ENCODE measurements at regions not wholly inside any gene's neighbourhood (a gene's known extent, or its start where the extent isn't known, plus 50 kb on each side); places are given as distances from the start of the nearest gene placed in this dataset.

DNA sequence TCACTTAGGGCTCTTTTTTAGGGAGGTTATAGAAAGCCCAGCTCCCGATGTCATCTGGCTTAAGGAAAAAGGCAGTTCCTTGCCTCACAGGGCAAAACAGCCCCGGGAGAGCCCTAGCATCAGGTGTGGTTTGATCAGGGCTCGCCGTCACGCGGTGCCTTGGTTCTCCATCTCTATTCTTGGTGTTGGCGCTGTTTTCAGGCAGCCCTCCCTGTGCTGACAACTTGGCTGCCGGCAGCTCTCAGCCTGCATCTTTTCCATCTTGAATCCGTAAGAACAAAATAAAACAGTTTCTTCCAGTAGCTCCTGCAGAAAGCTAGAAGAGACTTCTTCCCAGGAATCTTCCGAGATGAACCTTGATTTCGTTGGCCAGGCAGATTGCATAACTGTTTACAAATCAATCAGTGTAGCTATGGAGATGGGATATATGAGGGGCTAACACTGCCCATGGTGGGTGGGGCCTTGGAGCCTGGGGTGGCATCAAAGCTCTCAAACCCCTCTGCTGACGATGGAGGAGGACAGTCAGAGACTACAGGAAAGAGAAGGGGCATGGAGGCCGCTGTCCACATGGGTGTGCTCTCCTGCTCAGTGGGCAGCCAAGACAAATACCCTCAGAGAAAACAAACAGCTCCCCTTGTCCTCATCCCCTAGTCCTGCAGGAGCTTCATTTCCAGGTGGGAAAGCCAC, 370.7 kb upstream of the C1orf174 start:
- DNase-seq (ENCODE audit: low read depth in 2 of 2): no peak

DNA sequence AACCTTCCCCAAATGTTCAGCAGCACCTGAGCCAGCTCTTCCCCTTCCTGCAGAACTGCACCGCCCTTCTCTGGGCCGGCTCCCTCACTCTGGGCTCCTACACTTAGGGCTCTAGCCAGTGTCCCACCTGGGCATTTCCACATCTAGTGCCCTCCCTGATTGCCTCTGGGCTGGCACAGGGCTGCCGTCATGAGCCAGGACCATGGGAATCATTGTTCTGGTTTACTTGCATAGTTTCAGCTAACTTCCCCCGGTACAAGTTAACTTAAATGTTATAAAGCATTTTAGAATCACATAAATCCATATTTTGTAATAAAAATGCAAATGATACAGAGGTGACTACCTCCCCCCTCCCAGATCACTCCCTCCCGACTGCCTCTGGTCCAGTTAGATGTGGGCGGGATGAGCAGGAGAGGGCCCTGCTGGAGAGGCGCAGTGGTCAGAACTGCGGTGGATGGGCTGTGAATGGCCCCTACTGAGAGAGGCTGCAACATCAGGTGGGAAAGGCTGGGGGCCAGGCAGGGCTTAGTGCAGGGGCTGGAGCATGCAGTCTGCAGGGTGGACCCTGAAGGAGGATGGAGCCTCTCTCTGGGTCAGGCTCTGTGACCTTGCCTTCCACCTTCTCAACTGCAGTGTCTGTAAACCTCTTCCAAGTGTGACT, 371.4 kb upstream of the C1orf174 start:
- no peak for DNase-seq (ENCODE audit: low read depth in 2 of 2)

GRCh38 chr1:4272568-4272967, 372.5 kb upstream of the C1orf174 start:
- no peak for DNase-seq (ENCODE audit: low read depth in 2 of 2)

GRCh38 chr1:4273243-4273642, 373.2 kb upstream of the C1orf174 start:
- no peak for DNase-seq (ENCODE audit: low read depth in 2 of 2)

DNA sequence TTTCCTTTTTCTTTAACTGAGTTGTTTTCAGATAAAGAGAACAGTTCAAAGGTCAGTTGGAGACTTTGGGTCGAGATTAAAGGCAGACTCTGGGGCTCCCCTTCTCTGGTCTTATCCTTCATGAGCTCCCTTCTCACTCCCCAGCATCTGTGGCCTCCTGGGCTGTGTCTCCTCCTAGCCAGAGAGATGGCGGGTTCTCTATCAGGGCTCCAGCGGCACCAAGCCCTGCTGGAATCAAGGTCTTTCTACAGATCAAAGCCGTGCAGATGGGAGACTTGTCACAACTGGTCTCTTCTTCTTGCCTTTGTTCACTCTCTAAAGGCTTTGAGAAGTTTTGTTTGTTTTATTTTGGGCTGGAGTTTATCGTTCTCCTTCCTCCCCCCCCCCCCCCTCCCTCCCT, 373.7 kb upstream of the C1orf174 start:
- no peak for DNase-seq (ENCODE audit: low read depth in 2 of 2)

DNA sequence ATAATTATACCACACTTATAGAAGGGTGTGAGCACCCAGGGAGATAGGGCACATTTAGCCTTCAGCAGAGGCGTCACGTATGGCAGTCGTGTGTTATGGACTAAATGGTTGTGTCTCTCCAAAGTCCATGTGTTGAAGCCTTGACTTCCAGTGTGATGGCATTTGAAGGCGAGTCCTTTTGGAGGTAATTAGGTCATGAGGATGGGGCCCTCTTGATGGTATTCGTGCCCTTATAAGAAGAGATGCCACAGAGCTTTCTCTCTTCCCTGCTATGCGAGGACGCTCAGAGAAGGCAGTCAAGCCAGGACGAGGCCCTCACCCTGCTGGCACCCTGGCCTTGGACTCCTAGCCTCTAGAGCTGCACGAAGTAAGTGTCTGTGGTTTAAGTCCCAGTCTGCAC, 375.0 kb upstream of the C1orf174 start:
- DNase-seq (ENCODE audit: low read depth in 2 of 2): no peak

DNA sequence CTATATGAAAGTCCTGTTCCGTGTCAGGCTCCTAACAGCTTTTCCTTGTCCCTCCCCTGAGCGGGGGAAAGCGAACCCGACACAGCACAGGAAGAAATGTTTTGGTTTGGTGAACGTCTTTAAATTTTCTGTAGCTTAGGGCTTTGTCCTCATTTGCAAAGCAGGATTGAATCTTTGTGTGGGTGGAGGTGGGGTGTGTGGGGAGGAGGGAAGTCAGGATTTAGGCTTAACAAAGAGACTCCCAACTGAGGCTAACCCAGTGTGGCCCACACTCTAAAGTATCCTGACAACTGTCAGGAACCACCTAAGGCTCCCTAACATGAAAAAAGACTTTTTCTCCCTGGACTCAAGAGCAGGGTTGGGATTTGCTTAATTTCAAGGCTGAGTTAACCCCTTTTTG, 376.2 kb upstream of the C1orf174 start:
- no peak for DNase-seq (ENCODE audit: low read depth in 2 of 2)

- DNase-seq (ENCODE audit: low read depth in 2 of 2): no peak
Measured at GRCh38 chr1:4277598-4277997, 376.8 kb upstream of the AJAP1 start.

GRCh38 chr1:4284976-4285375, 369.4 kb upstream of the AJAP1 start:
- no peak for DNase-seq (ENCODE audit: low read depth in 2 of 2)

GRCh38 chr1:4292861-4293260, 361.5 kb upstream of the AJAP1 start:
- DNase-seq (ENCODE audit: low read depth in 2 of 2): no peak

- DNase-seq (ENCODE audit: low read depth in 2 of 2): no peak
Measured at GRCh38 chr1:4298361-4299083, 355.9 kb upstream of the AJAP1 start.

DNA sequence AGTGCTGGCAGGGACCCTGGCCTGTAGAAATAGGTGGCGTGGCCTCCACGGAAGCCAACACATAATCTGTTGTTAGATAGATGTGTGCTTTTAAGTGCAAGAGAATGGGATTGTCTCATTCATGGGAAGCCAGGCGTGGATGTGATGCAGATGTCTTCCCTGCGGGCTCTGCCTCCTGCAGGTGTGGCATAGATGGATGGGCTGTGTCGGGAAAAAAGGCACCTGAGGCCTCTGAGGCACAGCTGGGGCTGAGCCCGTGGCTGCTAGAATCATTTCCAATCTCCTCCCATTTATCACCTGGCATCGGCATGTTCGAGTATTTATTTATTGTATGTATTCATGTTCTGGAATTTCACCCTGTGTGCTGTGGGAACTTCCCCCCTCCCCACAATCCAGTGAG, 353.4 kb upstream of the AJAP1 start:
- DNase-seq (ENCODE audit: low read depth in 2 of 2): no peak

DNA sequence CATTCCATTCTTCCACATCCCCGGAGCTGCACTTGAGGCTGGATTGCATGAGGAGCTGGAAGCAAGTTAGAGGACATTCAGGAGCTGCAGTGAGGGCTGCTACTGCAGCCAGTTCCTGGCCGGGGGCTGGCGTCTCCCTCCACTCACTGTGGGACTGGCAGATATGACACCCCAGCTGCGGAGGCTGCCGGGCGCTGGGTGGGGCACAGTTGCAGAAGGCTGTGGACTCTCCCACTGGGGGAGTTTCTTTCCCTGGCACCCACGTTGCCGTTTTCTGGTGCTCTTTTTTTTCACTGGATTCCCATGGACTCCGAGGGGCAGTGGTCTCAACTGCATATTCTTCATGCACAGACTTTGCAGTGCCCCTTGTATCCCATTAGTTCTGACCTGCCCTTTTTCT, 351.1 kb upstream of the AJAP1 start:
- DNase-seq (ENCODE audit: low read depth in 2 of 2): no peak

DNA sequence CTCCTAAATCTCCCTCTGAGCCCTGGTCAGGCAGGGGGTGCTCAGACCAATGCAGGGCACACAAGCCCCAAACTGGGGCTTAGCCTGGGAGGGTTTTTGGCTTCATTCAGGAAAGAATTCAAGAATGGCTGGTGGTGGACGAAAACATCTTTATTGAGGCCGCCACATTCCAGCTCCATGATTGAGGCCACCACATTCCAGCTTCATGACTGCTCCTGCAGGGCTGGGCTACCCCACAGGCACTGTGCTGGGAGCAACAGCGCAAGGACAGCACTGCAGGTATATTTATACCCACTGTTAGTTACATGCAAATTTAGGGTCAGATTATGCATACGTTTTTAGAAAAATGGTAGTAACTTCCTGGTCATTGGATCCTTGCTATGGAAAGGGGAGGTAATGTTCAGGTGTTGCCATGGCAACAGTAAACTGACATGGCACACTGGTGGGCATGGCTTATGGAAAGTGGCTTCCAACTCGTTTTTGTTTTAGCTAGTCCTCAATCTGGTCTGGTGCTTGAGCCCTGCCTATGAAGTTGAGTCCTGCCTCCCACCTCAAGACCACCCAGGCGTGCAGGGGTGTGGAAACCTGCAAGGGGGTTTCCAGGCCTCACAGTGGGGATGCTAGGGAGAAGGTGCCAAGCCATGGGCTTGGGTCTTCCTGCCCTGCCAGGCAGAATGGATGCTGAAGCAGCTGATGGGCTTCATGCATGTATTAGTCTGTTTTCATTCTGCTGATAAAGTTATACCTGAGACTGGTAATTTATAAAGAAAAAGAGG, 348.7 kb upstream of the AJAP1 start:
- DNase-seq (ENCODE audit: low read depth in 2 of 2): no peak

GRCh38 chr1:4306559-4307467, 347.6 kb upstream of the AJAP1 start:
- no peak for DNase-seq (ENCODE audit: low read depth in 2 of 2)

DNA sequence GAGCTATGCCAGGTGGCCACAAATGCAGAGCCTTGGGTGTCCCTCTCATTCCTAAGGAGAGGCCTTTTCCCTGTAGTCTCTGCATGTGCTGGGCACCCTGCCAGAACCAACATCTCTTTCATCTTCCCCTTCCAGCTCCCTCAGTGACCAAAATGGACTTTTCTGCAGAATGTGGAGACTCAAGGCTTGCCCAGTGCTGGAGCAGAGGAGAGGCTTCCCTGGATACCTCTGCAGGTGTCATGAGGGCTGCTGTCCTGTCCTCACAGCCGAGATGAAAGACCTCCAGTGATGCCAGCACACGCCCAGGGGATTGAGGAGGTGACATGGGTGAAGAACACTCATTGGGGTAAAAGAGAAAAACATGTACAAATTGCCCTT, 347.0 kb upstream of the AJAP1 start:
- no peak for DNase-seq (ENCODE audit: low read depth in 2 of 2)

- no peak for DNase-seq (ENCODE audit: low read depth in 2 of 2)
Measured at GRCh38 chr1:4307911-4308545, 346.4 kb upstream of the AJAP1 start.

GRCh38 chr1:4308806-4309205, 345.6 kb upstream of the AJAP1 start:
- no peak for DNase-seq (ENCODE audit: low read depth in 2 of 2)

DNA sequence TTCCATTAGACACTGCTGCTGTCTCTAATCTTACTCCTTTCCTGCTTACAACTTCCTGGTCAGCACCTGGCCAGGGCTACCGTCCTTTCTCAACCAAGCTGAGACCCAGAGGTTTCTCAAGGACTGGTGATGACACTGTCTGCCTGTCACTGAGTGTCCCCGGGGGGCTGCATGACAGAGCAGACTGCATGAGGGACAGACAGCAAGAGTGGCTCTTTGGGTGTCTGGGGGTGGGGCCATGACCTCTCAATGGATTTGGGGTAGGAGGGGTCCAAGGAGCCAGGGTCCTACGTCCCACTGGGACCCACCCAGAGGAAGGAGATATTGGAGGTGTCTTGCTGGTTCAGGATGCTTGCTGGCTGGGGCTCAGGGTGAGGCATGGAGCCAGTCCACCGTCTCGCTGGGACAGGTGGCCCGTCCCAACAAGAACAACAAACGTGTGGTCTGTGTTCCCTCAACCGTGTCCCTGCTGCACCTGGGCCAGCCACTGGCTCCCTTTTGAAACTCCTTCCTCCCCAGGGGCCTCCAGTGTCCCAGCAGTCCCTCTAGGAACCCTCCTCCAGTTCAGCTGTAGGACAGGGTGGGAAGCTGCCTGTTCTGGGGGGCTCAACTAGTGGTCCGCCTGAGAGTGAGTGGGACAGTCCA, 344.6 kb upstream of the AJAP1 start:
- DNase-seq (ENCODE audit: low read depth in 2 of 2): no peak

- no peak for DNase-seq (ENCODE audit: low read depth in 2 of 2)
Measured at GRCh38 chr1:4310396-4310923, 343.9 kb upstream of the AJAP1 start.

All from activated CD4-positive, alpha-beta T cell treated with anti-CD3 and anti-CD28 coated beads for 24 hours (primary cell).